ENCODE measurements at regions not wholly inside any gene's neighbourhood (a gene's known extent, or its start where the extent isn't known, plus 50 kb on each side); places are given as distances from the start of the nearest gene placed in this dataset.

- Histone ChIP-seq H3K9ac (no peak overlapping the region), H3K4me2 (no peak overlapping the region), H3K4me3 (no peak overlapping the region), H3K36me3 (no peaks in the 10 kb centered on the region), H3K4me1 (no peaks in the 10 kb centered on the region), H3K27me3 (no peaks in the 10 kb centered on the region), H3K9me3 (replicated peaks in 1 of 11) (no peaks in the 10 kb centered on the region), H4K20me1 (no peaks in the 10 kb centered on the region), H3K27ac (no peak overlapping the region)
- TF ChIP-seq Cebpa-rat (IDR thresholded peaks at IDR 0.05) = no peak
These were observed 54.9 kb upstream of the NUDT4 start for GRCh38 chr12:93322784-93323183.

GRCh38 chr12:93323625-93324329 lies 53.9 kb upstream of the NUDT4 start:
- H3K4me2 ChIP-seq = no peak overlapping the region

GRCh38 chr12:93325855-93326254 lies 51.9 kb upstream of the NUDT4 start:
- H3K36me3 ChIP-seq = no peaks in the 10 kb centered on the region

More at GRCh38 chr12:93323625-93324329, 53.9 kb upstream of the NUDT4 start:
- no peaks in the 10 kb centered on the region for H3K9me3 ChIP-seq (replicated peaks in 1 of 11)
- no peak overlapping the region for H3K9ac ChIP-seq
- no peak for TF ChIP-seq Cebpa-rat (IDR thresholded peaks at IDR 0.05)
- no peak overlapping the region for H3K4me3 ChIP-seq
- H4K20me1 ChIP-seq = no peaks in the 10 kb centered on the region
- no peaks in the 10 kb centered on the region for H3K27me3 ChIP-seq
- no peak overlapping the region for H3K27ac ChIP-seq
- H3K36me3 ChIP-seq = no peaks in the 10 kb centered on the region
- H3K4me1 ChIP-seq = no peaks in the 10 kb centered on the region

More at GRCh38 chr12:93325855-93326254, 51.9 kb upstream of the NUDT4 start:
- Histone ChIP-seq H3K4me1 (no peaks in the 10 kb centered on the region), H3K27me3 (no peaks in the 10 kb centered on the region), H3K27ac (no peak overlapping the region), H4K20me1 (no peaks in the 10 kb centered on the region), H3K9ac (no peak overlapping the region), H3K9me3 (replicated peaks in 1 of 11) (no peaks in the 10 kb centered on the region), H3K4me2 (no peak overlapping the region), H3K4me3 (no peak overlapping the region)
- no peak for TF ChIP-seq Cebpa-rat (IDR thresholded peaks at IDR 0.05)
